ENCODE measurements at regions not wholly inside any gene's neighbourhood (a gene's known extent, or its start where the extent isn't known, plus 50 kb on each side); places are given as distances from the start of the nearest gene placed in this dataset.

DNA sequence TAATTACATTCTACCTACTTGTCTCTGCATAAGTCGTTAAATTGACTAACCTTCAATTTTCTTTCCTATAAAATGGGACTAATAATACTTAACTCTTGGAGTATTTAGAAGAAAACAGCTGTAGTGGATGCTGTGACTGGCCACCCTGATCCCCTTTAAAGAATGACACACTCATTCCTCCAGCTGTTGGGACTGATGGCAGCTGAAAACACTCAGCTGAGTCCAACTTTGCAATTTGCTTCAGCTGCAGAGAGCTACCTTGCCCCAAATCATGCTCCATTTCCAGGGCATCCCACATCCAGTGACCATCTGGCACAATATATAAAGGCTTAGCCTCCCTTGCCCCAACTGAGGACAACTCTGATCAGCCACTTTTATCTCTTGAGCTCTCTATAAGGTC, 89.1 kb downstream of the MID1IP1 start:
- no peak for FAIRE-seq

DNA sequence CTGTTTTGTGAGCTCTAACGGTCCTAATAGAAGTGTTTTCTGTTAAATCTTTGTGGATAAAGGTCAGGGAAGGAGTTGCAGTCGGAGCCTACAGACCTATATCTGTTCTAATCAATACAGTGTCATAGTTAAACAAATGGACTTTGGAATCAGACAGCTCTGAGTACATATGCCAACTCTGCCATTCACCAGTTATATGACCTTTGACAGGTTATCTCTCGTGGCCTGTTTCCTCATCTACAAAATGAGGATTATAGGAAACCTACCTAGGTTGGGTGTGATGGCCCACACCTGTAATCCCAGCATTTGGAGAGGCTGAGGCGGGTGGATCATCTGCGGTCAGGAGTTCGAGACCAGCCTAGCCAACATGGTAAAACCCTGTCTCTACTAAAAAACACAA, 89.7 kb downstream of the MID1IP1 start:
- FAIRE-seq = no peak

DNA sequence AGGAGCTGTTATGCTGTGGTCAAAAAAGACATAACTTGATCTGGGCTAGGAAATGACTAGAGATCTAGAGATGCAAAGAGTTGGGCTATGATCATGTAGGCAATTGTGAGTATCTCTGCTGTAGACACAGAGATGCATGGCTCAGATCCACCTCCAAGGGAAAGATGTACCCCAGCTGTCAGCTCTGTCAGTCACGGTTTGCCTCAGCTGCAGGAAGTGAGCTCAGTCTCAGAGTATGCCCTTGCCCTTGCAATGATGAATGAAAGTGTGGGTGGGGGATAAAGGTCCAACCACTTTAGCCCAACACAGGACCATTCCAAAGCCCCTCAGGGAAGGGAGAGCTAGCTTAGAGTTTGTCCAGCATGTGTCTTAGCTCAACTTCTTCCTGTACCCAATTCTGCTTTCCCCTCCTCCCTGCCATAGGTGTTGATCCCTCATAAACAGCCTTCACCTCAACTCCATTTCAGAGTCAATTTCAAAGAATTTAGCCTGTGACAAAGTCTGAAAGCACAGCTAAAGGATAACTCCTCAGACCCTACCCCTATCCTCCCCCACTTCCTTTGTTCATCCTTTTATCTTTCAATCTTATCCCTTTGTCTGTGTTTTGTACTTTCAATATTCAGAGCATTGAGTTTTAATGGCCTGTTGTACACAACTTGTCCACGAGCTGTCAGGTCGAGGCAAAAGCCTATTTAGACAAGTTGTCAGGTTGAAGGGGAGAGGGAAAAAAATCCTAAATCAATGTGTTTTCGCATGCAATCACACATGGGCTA, 90.6 kb downstream of the MID1IP1 start:
- FAIRE-seq = no peak

DNA sequence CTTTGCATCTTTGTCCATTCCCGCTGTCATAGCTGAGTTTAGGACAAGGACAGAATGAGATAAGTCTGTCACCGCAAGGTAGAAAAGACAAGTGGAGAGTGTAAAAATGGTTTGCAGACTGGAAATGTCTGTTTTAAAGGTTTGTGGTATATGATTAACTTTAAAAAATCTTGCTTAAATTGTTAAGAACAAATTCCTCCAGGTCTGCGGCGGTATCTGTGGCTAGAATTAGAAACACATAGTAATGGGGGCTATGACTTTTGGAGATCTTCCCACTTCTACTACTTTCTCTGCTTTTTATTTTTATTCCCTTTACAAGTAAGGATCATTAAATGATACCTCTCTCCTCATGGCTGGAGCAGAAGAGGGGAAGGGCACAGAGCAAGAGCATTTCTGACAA, 92.2 kb downstream of the MID1IP1 start:
- no peak for FAIRE-seq

DNA sequence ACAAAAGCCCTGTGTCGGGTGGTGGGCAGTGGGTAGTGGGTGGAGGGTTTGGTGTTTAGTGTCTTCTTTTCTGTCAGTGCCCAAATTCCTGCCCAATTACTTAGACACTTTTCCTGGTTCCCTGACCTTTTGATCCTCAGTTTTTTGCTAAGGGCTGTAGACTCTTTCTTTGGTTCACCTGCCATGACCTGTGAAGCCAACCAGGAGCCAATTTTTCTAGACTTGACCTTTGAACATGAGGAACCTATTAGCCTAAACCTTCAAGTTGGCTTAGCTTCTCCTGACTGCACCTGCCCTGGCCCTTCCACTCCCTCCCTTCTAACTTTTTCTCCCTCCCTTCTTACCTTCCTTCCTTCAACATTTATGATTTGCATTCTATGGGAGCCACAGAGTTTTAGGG, 94.5 kb downstream of the MID1IP1 start:
- no peak for FAIRE-seq

DNA sequence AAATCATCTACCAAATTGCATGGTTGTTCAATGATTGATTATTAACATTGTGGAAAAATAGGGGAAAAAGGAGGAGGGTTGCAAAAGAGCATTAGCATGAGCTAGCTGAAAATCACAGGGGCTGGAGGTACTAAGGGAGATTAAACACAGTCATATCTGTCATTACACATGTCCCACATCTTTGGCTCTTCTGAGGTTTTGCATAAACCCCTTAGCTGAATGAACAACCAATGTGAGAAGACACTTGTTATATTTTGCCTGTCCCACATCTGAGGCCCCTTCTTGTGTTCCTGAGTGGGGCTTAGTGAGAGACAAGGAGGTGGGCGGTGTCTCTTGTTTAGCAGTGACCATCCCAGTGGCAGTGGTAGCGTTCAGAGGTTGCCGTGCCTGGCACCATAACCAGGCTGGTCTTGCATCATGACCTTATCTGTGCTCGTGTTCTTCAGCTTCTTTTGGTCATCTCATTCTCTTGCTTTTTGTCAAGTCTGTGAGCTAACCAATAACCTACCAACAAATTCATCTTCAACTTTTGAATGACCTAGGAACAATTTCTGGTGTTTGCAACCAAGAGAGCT, 95.6 kb downstream of the MID1IP1 start:
- FAIRE-seq = no peak

DNA sequence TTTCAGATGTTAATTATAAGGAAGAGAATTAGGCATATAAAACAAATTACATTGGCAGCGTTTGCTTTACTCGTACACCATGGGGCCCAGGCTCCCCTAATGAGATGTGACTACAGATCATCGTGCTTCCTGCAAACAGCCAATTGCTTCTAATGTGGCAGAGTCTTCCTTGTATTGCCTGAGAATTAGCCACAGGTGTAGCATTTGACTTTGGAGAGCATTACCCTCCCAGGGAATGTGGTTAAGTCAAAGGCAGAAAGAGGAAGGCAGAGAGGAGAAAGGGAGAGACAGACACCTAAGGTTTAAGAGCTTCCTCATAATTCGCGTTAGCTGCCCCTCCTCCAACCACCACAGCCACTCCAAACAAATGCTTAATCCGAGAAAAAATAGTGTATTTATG, 97.0 kb downstream of the MID1IP1 start:
- no peak for FAIRE-seq

DNA sequence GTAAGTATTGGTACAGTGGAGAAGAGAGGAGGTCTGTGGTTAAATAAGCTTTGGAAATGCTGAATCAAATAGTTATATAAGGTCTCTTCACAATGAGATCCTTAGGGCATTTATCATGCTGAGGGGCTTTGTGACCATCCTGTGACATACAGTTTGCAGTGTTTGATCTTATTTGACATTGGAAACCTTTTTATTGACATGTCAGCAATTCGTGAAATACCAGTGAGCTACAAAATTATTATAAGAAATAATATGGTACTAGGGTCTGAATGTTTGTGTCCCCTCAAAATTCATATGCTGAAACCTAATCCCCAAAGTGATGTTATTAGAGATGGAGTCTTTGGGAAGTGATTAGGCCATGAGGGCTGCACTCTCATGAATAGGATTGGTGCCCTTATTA, 98.4 kb downstream of the MID1IP1 start:
- FAIRE-seq = no peak

DNA sequence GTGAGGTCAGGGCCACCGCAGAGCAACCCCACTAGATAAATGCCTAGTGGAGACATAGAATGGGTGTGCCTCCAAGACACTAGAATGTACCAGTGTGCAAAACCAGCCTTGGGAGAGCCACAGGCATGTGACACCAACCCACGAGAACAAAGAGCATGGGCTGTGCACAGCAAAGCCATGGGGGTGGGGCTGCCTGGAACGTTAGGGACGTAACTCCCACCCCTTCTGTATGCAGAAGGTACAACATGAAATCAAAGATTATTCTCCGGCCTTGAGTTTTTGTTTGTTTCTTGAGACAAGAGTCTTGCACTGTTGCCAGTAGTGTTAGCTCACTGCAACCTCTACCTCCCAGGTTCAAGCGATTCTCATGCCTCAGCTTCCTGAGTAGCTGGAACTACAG, 99.5 kb downstream of the MID1IP1 start:
- no peak for FAIRE-seq

DNA sequence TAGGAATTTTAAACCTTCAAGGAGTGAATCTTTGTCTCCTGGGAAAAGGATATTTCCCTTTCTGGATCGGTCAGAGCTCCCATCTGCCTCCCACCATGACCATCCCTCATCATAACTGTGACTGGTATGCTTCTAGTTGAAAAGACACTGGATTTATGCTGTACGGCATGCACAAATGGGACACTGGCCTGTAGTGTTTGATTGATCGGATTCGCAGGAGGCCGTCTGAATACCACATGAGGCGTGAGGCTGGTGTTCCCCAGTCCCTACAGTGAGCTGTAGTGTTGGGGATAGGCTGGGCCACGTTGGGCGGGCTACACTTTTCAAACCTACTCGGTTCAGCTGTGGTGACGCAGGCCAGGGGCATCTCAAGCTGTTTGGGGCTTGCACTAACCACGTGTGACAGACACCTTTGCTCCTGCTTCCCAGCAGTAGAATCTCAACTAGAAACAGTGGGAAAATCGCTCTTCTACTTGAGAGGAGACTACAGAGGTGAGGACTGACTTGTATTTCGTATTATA, 101.8 kb downstream of the MID1IP1 start:
- no peak for FAIRE-seq

DNA sequence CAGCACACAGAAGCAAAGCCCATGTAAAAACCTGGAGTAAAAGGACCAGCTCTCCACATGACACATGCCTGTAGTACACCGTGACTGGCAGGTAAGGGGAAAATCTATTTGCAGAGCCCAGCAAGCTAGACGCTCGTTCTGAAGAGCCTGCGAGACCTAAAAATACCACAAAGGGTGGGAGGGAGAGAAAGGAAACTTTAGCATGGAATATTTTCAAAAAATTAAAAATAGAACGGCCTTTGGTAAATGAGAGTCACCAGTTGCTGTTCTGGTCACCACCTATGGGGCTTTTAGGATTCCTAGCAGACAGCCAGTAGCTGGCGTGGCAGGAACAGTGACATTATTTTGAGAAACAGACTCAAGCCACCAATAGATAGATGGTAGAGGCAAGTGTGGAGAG, 115.5 kb downstream of the MID1IP1 start:
- FAIRE-seq = no peak

DNA sequence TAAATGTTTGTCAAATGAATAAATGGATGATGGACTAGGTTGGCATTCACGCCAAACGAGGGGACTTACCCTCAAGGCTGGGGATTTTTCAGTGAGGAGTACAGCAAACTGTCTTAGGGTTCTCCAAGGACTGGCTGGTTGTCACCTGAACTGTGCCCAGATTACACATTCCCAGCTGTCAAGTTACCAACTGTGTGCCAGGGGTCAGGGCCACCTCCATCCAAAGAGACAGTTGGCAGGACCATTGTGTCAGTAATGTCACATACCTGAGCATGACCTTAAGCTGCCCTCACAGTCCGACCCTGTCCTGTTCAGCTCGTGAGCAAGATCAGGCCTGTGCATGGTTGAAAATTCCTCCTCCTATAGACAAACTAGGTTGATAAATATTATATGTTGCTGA, 116.7 kb downstream of the MID1IP1 start:
- FAIRE-seq = no peak

DNA sequence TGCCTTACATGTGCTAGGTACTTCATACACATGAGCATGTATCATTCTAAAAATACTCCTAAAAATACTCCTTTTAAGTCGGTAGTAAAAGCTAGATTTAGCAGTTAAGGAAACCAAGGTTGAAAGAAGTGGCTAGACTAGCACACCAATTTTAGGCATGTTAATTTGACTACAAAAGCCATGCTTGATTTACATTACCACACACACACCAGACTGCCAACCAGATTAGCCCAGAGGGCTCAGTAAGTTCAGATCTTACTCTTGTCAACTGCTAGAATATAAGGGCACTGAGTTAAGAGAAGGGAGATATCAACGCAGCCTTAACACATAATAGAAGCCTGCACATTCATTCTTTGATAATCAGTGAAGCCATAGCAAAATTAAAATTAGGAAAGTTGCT, 117.9 kb downstream of the MID1IP1 start:
- FAIRE-seq = no peak

DNA sequence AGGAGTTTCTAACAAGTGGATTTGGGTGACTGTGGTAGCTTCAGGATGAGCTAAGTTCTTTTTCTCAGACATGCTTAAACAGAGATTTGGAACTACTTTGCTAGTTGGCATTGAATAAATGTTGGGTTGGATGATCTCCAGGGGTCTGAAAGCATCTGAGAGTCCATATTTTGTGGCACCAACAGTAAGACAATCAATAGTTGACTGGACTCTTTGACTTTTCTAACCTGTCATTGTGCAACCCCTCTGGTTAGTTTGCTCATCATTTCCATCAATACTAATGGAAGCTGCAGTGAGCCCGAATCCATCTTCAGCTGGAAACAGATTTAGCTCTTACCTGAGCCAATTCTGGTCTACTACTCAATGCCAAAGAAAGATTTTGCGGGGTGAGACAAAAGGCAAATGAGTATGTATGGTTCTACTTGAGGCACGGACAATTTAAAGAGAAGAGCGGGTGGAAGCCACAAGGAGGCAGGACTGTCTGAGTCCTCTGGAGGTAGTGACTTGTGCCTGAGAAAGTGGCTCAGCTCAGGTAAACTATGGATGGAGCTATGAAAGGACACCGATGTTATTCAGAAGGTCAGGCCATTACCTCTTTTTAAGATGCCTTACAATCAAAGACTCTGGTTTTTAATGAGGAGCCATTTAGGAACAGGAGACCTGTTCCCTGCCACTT, 118.7 kb downstream of the MID1IP1 start:
- FAIRE-seq = no peak

DNA sequence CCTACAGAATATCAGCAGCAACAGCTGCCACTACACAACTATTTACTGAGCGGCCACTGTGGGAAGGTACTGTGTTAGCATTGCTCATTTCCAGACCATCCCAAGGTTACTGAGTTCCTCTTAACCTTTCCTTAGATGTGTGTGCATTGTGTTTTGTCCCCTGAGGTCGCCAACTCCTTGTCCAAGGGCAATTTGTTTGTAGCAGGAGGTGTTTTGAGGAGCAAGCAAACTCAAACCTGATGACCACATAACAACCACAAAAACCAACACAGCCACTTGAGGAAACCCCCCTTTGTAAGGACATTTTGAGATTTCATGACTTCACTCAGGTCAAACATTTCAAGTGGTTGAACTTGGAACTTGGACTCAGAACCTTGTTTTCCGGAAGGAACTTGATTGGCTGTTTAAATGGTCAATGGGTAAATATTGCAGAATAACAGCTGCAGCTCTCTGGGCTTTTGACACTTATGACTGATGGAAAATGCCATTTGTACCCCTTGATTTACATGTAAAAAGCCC, 122.3 kb downstream of the MID1IP1 start:
- no peak for FAIRE-seq

DNA sequence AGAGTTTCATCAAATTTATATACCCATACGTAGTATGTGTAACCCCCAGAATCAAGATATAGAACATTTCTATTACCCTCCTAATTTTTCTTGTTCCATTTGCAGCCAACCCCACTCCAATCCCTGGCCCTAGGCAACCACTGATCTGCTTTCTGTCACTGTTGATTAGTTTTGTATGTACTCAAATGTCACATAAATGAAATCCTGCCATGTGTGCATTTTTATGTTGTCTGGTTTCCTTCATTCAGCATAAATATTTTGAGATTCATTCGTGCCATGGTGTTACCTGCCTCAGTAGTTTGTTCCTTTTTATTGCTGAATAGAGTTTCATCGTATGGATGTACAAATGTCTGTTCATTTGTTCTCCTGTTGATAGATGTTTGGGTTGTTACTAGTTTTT, 126.3 kb downstream of the MID1IP1 start:
- FAIRE-seq = peak; percentile 71

DNA sequence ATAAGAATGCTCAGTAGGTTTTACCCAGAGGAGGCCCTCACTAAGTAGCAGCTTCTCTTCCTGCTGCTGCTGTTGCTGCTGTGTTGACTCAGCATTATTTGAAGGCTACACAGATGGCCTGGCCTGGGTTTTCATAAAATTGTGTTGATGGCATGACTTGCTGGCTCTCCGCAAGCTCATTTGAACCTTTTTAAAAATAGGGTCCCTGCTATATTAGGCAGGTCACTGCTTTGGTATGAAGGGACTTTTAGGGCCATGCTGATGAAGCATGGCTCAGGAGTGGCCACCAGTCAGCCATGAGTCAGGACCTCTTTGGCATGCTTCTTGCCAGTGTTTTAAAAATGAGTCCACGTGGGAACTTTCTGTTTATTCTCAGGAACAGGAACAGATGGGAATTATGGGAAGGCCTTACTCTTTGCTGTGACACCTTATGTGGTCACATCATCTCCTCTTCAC, 128.7 kb downstream of the MID1IP1 start:
- FAIRE-seq = no peak

DNA sequence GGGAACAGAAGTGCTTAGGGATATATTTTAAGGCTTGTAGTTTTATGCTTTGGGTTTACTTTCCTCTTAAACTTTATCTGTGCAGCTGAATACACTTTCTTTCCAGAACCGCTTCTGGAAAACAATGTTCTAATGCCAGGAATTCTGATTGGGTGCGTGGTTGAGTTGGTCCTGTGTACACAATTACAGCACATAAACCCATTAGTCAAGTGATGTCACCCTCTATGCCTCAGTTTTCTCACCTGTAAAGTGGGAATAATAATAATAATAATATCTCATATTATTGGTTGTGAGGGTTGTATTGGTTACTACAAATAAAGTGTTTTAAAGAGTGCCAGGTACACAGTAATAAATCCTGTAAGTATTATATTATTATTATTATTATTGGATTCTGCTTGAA, 129.2 kb downstream of the MID1IP1 start:
- FAIRE-seq = no peak

DNA sequence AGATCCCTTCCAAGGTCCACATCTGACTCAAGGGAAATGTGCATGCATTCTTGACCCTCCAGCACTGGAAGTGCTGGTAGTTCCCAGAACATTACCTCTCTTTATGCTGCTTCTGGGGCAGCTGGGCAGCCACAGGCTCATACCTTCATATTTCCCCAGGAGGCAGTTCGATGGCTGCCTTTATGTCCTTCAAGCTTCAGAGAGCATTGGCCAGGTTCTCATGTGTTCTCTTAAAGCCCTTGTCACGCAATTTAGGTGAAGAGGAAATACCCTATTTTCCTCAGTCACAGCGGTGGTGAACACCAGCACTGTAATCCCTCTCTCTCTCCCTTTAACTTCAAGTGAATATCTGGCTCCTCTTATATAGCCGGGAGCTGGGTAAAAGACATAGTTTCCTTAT, 134.3 kb downstream of the MID1IP1 start:
- FAIRE-seq = no peak

DNA sequence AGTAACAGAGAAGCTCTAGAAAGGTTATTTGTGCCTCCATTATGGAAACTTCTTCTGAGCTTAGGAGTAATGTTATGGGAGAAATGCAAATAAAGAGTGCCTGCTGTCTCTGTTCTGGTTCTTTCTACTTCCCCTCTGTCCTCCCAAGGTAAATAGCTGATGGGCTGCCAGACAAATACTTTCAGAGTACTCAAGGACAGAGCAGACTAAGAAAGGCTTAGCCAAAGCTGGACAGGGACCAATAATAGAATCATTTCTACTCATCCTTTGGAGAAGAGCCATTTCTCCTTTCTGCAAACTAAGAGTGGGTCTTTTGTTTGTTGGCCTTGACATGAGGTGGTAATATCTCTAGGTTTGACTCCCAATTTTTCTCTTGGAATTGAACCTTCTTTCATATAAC, 136.1 kb downstream of the MID1IP1 start:
- no peak for FAIRE-seq

DNA sequence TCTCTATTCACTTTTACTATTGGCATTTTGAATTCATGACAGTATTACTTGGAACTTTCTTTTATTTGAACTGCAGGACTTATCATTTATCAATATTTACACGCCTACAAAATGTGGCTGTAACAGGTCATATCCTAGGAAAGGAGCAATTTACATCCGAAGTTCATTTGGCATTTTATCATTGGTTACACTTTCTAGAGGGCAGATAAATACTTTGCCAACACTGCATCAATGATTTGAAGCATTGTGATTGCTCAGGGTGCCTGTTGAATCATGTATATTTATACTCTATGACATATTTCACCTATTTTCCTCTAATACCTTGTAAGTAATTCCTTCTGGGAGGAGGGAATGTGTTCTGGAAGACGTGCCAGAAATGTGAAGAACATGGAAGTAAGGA, 136.7 kb downstream of the MID1IP1 start:
- FAIRE-seq = peak; percentile 24

DNA sequence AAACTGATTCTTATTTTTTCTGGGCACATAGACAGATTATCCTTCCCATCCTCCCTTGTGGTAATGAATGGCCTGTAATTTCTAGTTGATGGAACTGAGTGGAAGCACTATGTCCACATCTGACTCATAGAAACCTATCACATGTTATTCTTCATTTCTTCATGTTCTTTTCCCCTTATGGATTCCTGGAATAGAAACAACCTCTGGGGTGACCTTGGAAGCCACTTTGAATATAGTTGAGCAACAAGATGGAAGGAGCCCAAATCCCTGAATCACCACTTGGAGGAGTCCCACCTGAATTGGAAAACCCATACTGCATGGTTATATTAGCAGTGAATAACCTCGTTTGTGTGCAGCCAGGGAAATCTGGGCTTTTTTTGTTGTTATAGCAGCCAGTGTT, 137.8 kb downstream of the MID1IP1 start:
- FAIRE-seq = peak; percentile 31

DNA sequence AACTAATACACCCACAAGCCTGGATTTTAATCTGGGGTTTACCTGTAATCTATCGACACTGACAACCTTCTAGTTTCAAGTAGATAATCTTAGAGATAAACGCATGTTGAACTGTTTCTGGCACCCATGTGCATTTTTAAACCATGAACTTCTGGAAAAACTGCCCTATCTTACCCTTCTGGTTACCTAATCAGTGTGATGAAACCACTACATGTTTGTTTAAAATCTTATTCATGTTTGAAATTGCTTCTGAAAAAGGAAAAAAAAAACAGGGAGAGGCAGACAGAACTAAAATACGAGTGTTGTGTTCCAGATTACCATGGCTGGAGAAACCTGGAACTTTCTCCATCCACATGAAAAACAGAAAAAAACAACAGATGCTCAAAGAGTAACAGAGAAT, 139.3 kb downstream of the MID1IP1 start:
- no peak for FAIRE-seq

DNA sequence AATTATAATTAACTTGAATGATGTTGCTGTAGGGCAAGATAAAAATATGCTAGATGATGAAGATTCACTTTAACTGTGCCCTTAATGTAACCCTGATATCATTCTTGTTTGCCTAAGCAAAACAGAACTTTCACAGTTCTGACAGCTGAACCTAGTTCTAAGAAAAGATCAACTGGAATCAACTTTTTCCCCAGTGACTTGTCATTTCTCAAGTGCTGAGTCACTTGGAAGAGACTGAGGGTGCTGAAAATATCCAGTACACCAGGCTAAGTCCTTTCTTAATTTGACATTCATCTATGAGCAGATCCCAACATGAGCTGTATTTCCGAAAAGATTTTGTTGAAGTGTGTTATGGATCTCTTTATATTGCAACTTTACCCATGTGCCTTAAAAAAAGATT, 140.4 kb downstream of the MID1IP1 start:
- no peak for FAIRE-seq
